Natural killer cell (primary cell): ENCODE measurements at regions not wholly inside any gene's neighbourhood (a gene's known extent, or its start where the extent isn't known, plus 50 kb on each side); places are given as distances from the start of the nearest gene placed in this dataset.

Source experiments
- ATAC-seq, 3 donors: fragments of 150-1000 bp in 2 of 3; fragments of 200-7000 bp in 1 of 3; cut with Tn5 transposase; 1 replicate in 1 of 3; 2 replicates in 2 of 3; pipeline ENCODE4 v1.10.0; 2021; ENCODE audit warnings: mild to moderate bottlenecking in 2 of 3, moderate library complexity in 2 of 3
- DNase-seq, 2 donors: peaks; one replicate each; pipeline versions ENCODE4 v3.0.0 to v3.0.0-alpha.2; 2013 to 2021; ENCODE audit warnings: mixed read lengths in 1 of 2
- H3K27ac ChIP-seq: one replicate; pipeline ENCODE4 v1.5.1; 2013; ENCODE audit warnings: mild to moderate bottlenecking, low read length
- H3K27me3 ChIP-seq: one replicate; pipeline ENCODE4 v1.6.1; 2013; ENCODE audit warnings: low read length; ENCODE audit not compliant: control insufficient read depth, insufficient read depth
- H3K36me3 ChIP-seq: one replicate; pipeline ENCODE4 v1.6.1; 2013; ENCODE audit warnings: low read length; ENCODE audit not compliant: control insufficient read depth, insufficient read depth
- H3K4me1 ChIP-seq: one replicate; pipeline ENCODE4 v1.6.1; 2013; ENCODE audit warnings: low read length; ENCODE audit not compliant: control insufficient read depth, insufficient read depth
- H3K4me3 ChIP-seq: one replicate; pipeline ENCODE4 v1.5.1; 2013; ENCODE audit warnings: low read length
- H3K9me3 ChIP-seq: one replicate; pipeline ENCODE4 v1.6.1; 2013; ENCODE audit warnings: low read length; ENCODE audit not compliant: control insufficient read depth, insufficient read depth
- H3K27ac Mint-ChIP-seq, 2 donors: one replicate each; pipeline ENCODE4 v1.8.0; 2022; ENCODE audit warnings: mild to moderate bottlenecking in 2 of 2, mixed read lengths in 2 of 2, moderate library complexity in 1 of 2
- H3K27me3 Mint-ChIP-seq, 2 donors: one replicate each; pipeline ENCODE4 v1.8.0; 2022; ENCODE audit warnings: low read depth in 2 of 2, mixed read lengths in 2 of 2
- H3K36me3 Mint-ChIP-seq: one replicate; pipeline ENCODE4 v1.8.0; 2022; ENCODE audit warnings: mixed read lengths
- H3K4me1 Mint-ChIP-seq, 2 donors: one replicate each; pipeline ENCODE4 v1.8.0; 2022; ENCODE audit warnings: mixed read lengths in 2 of 2
- H3K4me3 Mint-ChIP-seq: one replicate; pipeline ENCODE4 v1.8.0; 2022; ENCODE audit warnings: mild to moderate bottlenecking, moderate library complexity, mixed read lengths
- H3K9me3 Mint-ChIP-seq, 2 donors: one replicate each; pipeline ENCODE4 v1.8.0; 2022; ENCODE audit warnings: mixed read lengths in 2 of 2
- CTCF ChIP-seq: fragments of 200-600 bp; IDR thresholded peaks from one replicate; pipeline ENCODE4 v1.8.0; 2022; ENCODE audit warnings: antibody characterized with exemption
- WGBS: methylation state at CpG from one replicate; pipeline ENCODE4 v1.1.7; 2013; ENCODE audit warnings: missing lambda C conversion rate; ENCODE audit not compliant: insufficient coverage; 5-methylcytosine and 5-hydroxymethylcytosine counted together
- intact Hi-C: fragments of 100-400 bp; cut with micrococcal nuclease; formaldehyde crosslinking; loops from one replicate; pipeline ENCODE4 v1.14.2; 2022

GRCh38 chr10:37623506-37623905 lies 233.9 kb downstream of the ZNF248 start:
- TF ChIP-seq CTCF, result no peak
- peaks cover 32% of the 10 kb centered on the region for H3K36me3 Mint-ChIP-seq

GRCh38 chr10:37619336-37619735 lies 238.1 kb downstream of the ZNF248 start:
- no peak overlapping the region for H3K4me3 ChIP-seq
- Mint-ChIP-seq H3K4me3 (no peak overlapping the region), H3K27ac (no peak overlapping the region), H3K27me3 (no peaks in the 10 kb centered on the region), H3K9me3 (peaks cover 16 to 28% of the 10 kb centered on the region in 2 donors), H3K36me3 (peaks cover 24% of the 10 kb centered on the region), H3K4me1 (no peaks in the 10 kb centered on the region)
- no peak for TF ChIP-seq CTCF
- 57% methylated on average over 3 of the region's 3 CpGs for WGBS
- intact Hi-C loops, result no loop called here
- no peaks in the 10 kb centered on the region for H3K36me3 ChIP-seq
- ATAC-seq (no peak), DNase-seq (no peak)
- peaks cover 13% of the 10 kb centered on the region for H3K9me3 ChIP-seq
- no peaks in the 10 kb centered on the region for H3K27me3 ChIP-seq
- no peaks in the 10 kb centered on the region for H3K4me1 ChIP-seq
- no peak overlapping the region for H3K27ac ChIP-seq

More at GRCh38 chr10:37623506-37623905, 233.9 kb downstream of the ZNF248 start:
- Mint-ChIP-seq H3K9me3 (peaks cover 25 to 30% of the 10 kb centered on the region in 2 donors), H3K27me3 (no peaks in the 10 kb centered on the region), H3K27ac (no peak overlapping the region), H3K4me3 (no peak overlapping the region), H3K4me1 (no peaks in the 10 kb centered on the region)
- intact Hi-C loops, result no loop called here
- no peaks in the 10 kb centered on the region for H3K36me3 ChIP-seq
- no peaks in the 10 kb centered on the region for H3K9me3 ChIP-seq
- DNase-seq (no peak), ATAC-seq (no peak)
- no peaks in the 10 kb centered on the region for H3K27me3 ChIP-seq
- no peak overlapping the region for H3K27ac ChIP-seq
- H3K4me1 ChIP-seq, result no peaks in the 10 kb centered on the region
- WGBS, result 96% methylated on average over 3 of the region's 5 CpGs
- H3K4me3 ChIP-seq, result no peak overlapping the region

GRCh38 chr10:37588299-37588698 lies 269.1 kb downstream of the ZNF248 start:
- Mint-ChIP-seq H3K4me3 (no peak overlapping the region), H3K4me1 (no peaks in the 10 kb centered on the region), H3K27ac (no peak overlapping the region), H3K27me3 (no peaks in the 10 kb centered on the region), H3K9me3 (peaks cover 13 to 16% of the 10 kb centered on the region in 2 donors), H3K36me3 (no peaks in the 10 kb centered on the region)
- ATAC-seq (no peak), DNase-seq (no peak)
- H3K36me3 ChIP-seq, result no peaks in the 10 kb centered on the region
- H3K4me3 ChIP-seq, result no peak overlapping the region
- intact Hi-C loops, result no loop called here
- H3K27ac ChIP-seq, result no peak overlapping the region
- no peak for TF ChIP-seq CTCF
- no peaks in the 10 kb centered on the region for H3K4me1 ChIP-seq
- 88% methylated on average over 6 of the region's 6 CpGs for WGBS
- H3K27me3 ChIP-seq, result no peaks in the 10 kb centered on the region
- peaks cover 6% of the 10 kb centered on the region for H3K9me3 ChIP-seq

- WGBS, result 30% methylated on average over 4 of the region's 4 CpGs
- peaks cover 10 to 12% of the 10 kb centered on the region in 2 donors for H3K9me3 Mint-ChIP-seq
- H3K4me1 Mint-ChIP-seq, result no peaks in the 10 kb centered on the region
These were observed 272.8 kb downstream of the ZNF248 start for GRCh38 chr10:37584643-37585042.

More at GRCh38 chr10:37584643-37585042, 272.8 kb downstream of the ZNF248 start:
- Mint-ChIP-seq H3K27me3 (no peaks in the 10 kb centered on the region), H3K36me3 (no peaks in the 10 kb centered on the region), H3K27ac (no peak overlapping the region), H3K4me3 (no peak overlapping the region)
- Histone ChIP-seq H3K27me3 (no peaks in the 10 kb centered on the region), H3K27ac (no peak overlapping the region), H3K4me3 (no peak overlapping the region), H3K9me3 (peaks cover 13% of the 10 kb centered on the region), H3K4me1 (no peaks in the 10 kb centered on the region), H3K36me3 (no peaks in the 10 kb centered on the region)
- intact Hi-C loops, result no loop called here
- no peak for TF ChIP-seq CTCF
- DNase-seq (no peak), ATAC-seq (no peak)
